CD4-positive, alpha-beta T cell treated with Interleukin-4 for 1 hour (primary cell): ENCODE measurements at regions not wholly inside any gene's neighbourhood (a gene's known extent, or its start where the extent isn't known, plus 50 kb on each side); places are given as distances from the start of the nearest gene placed in this dataset.

ENCODE experiments used
- DNase-seq, 2 donors: peaks; one replicate each; pipeline ENCODE4 v3.0.0-alpha.2; 2020 to 2022

DNA sequence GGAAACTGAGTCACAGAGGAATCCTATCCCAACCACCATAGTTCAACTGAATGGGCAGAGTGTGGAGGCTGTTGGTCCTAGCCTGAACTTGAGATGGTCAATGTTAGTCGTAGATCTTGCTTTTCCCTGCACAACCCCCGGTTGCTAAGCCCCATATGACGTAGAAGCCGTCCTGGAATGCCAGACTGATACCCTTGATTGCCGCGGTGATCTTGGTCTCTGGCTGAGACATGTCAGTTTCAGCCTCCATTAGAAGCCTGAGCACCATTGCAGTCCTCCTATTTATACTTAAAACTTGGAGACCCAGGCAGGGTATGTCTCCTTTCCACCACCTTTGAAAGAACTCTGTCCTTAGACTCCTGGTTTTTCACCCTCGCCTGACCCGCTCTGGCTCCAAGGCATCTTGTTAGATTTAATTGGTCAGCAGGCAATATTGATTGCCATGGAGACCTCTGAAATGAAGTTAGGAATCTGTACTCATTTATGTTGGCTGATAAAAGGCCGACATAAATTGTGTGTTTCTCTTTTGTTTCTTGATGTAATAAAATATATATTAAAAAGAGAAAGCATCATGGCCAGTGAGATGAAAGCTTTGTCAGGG, 53.4 kb downstream of the RPLP1 start:
- no peak for DNase-seq

DNA sequence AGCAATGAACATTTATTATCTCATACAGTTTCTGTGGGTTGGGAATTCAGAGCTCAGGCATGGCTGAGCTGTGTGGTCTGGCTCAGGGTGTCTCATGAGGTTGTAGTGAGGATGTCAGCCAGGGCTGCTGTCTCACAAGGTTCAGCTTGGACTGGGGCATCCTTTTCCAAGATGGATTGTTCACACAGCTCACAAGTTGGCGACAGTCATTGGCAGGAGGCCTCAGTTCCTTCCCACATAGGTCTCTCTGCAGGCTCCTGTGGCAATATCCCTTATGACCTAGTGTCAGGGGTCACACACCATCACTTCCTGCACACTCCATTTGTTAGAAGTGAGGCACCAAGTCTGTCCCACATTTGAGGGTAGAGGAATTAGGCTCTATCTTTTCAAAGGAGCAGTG, 56.0 kb downstream of the RPLP1 start:
- DNase-seq = no peak

DNA sequence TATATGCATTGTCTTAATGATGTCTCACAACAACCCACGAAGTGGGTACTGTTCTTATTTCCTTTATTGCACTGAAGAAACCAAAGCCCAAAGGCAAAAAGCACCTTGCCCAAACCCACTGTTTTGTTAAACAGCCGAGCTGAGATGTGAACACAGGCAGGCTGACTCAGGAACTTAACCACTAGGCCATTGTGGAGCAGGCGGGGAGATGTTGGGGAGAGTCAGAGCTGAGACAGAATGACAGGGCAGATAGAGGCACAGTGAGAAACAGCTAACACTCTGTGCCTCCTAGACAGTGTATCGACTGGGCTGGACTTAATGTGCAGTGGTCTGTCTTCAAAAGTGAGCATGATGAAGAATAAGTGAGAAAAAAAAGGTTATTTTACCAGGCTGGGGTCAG, 56.5 kb downstream of the RPLP1 start:
- DNase-seq = no peak

DNA sequence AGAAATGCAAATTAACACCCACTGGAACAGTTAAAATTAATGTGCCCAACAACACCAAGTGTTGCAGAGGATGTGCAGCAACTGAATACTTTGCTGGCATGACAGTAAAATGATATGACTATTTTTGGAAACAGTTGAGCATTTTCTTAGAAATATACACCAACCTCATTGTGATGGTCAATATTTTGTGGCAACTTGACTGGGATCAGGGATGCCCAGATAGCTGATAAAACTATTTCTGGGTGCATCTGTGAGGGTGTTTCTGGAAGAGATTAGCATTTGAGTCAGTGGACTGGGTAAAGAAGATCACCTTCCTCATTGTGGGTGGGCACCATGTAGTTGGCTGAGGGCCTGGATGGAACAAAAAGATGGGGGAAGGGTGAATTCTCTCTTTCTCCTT, 57.9 kb downstream of the RPLP1 start:
- no peak for DNase-seq

DNA sequence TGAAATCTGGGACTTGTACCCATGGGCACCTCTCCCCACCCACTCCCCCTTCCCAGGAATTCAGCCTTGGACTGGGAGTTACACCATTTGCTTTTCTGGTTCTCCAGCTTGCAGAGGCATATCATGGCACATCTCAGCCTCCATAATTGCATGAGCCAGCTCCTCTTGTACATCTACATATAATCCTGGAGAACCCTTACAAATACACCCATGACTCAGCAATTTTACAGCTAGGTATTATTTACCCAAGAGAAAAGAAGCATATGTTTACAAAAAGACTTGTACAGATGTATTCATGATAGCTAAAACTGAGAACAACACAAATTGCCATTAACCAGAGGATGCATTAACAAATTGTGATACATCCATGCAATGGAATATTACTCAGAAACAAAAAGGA, 58.4 kb downstream of the RPLP1 start:
- no peak for DNase-seq

DNA sequence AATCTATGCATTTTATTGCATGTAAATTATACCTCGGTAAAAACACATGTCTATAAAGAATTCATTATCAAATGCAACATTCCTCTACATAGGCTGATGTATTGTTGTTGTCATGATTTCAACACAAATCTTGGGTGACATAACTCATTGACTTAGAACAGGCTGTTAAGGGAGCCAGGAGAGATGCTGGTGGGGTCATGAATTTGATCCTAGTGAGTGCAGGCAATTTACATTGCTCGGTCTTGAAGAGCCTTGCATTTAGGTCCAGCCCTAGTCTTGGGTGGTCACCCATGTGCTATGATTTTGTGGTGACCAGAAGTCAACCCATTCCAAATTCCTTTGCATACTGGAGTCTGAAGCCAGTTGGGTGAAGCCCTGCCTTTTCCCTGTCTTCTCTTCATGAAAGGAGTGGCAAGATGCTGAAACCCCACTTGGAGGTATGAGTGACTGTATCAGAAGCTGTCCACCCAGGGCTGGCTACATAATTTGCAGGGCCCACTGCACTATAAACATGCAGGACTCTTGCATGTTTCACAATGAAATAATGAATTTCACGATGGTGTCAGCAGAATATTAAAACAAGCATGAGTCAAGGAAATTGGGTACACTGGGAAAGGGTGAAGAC, 59.2 kb downstream of the RPLP1 start:
- DNase-seq = no peak

DNA sequence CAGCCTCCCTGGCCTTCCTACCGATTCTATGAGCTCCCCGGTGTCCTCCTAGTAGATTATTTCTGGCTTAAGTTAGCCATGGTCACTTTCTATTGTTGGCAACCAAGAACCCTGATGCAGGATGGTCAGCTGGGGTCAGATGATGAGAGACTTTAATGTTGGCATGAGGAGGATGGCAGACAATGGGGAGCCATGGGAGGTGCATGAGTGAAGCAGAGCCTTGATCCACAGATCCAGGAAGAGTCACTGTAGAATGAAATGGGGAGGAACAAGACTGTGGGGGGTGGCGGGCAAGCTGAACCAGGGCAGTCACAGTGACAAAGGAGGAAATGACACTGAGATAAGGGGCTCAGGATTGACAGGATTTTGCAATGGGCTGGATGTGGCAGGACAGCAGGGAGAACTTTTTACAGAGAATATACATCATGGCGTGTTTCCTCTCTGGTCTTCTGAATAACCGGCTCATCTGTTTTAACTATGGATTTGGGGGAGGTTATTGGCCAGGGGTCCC, 60.9 kb downstream of the RPLP1 start:
- DNase-seq = no peak

DNA sequence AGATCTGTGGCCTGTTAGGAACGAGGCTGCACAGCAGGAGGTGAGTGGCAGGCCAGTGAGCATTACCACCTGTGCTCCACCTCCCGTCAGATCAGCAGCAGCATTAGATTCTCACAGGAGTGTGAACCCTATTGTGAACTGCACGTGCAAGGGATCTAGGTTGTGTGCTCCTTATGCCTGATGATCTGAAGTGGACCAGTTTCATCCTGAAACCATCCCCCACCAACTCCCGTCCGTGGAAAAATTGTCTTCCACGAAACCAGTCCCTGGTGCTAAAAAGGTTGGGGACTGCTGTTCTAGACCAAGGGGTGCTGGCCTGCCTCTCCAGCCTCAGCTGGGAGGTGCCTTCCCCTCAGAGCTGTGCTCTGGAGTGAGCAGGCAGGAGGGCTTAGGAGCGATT, 61.4 kb downstream of the RPLP1 start:
- DNase-seq = no peak

DNA sequence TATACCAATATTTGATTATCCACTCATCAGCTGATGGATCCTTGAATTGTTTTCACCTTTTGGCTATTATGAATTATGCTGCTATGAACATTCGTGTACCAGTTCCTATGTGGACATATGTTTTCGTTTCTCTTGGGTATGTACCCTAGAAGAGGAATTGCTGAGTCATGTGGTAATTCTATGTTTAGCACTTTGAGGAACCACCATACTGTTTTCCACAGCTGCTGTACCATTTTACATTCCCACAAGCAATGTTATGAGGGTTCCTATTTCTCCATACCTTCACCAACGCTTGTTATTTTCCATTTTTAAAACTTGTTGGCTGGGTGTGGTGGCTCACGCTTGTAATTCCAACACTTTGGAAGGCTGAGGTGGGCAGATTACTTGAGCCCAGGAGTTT, 62.9 kb downstream of the RPLP1 start:
- DNase-seq = no peak

DNA sequence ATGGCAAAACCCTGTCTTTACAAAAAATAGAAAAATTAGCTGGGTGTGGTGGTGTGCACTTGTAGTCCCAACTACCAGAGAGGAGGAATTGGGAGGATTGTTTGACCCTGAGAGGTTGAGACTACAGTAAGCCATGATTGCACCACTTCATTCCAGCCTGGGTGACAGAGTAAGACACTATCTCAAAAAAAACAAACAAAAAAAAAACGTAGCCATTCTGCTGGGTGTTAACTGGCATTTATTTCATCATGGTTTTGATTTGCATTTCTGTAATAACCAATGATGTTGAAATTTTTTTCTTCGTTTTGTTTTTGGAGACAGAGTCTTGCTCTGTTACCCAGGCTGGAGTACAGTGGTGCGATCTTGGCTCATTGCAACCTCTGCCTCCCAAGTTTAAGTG, 63.3 kb downstream of the RPLP1 start:
- DNase-seq = no peak

DNA sequence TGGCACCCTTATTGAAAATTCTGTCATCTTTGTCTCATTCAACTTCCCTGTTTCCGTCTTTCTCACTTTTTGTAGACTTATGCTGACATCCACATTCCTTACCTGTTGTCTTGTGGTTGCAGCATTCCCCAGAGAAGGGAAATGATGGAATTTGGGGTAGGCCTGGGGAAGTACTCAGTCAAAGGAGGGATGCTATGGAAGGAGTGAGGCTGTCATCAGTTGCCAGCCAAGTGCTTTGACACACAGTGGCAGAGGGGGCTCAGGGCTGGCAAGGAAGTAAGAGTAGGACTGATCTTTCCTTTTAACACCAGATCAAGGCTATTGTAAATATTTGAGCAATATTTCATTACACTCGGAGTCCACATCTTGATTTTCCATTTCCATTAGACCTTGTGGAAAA, 64.4 kb downstream of the RPLP1 start:
- no peak for DNase-seq

DNA sequence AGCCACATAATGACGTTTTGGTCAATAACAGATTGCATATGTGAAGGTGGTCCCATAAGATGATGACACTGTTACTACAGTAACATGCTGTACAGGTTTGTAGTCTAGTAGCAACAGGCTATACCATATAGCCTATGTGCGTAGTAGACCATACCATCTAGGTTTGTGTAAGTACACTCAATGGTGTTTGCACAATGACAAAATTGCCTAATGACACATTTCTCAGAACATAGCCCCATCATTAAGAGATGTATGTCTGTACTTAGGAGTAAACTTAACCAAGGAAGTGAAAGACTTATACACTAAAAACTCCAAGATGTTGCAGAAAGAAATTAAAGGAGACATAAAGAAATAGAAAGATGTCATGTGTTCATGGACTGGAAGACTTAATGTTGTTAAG, 66.2 kb downstream of the RPLP1 start:
- no peak for DNase-seq

DNA sequence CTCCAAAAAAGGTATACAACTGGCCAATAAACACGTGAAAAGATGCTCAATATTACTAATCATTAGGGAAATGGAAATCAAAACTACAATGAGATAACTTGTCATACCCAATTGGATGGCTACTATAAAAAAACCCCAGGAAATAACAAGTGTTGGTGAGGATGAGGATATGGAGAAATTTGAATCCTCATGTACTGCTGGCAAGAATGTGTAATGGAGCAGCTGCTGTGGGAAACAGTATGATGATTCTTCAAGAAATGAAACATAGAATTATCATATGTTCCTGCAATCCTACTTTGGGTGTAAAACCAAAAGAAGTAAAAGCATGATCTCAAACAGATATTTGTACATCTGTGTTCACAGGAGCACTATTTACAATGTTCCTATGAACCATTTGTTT, 67.4 kb downstream of the RPLP1 start:
- no peak for DNase-seq

DNA sequence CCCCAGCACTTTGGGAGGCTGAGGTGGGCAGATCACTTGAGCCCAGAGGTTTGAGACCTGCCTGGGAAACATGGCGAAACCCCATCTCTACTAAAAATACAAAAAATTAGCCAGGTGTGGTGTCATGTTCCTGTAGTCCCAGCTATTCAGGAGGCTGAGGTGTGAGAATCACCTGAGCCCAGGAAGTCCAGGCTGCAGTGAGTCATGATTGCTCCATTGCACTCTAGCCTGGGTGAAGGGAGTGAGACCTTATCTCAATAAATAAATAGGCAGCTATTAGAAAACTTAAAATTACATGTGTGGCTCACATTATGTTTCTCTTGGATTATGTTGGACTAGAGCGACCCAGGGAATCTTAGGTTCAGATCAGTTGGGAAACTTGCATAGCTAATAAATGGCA, 69.7 kb downstream of the RPLP1 start:
- no peak for DNase-seq

DNA sequence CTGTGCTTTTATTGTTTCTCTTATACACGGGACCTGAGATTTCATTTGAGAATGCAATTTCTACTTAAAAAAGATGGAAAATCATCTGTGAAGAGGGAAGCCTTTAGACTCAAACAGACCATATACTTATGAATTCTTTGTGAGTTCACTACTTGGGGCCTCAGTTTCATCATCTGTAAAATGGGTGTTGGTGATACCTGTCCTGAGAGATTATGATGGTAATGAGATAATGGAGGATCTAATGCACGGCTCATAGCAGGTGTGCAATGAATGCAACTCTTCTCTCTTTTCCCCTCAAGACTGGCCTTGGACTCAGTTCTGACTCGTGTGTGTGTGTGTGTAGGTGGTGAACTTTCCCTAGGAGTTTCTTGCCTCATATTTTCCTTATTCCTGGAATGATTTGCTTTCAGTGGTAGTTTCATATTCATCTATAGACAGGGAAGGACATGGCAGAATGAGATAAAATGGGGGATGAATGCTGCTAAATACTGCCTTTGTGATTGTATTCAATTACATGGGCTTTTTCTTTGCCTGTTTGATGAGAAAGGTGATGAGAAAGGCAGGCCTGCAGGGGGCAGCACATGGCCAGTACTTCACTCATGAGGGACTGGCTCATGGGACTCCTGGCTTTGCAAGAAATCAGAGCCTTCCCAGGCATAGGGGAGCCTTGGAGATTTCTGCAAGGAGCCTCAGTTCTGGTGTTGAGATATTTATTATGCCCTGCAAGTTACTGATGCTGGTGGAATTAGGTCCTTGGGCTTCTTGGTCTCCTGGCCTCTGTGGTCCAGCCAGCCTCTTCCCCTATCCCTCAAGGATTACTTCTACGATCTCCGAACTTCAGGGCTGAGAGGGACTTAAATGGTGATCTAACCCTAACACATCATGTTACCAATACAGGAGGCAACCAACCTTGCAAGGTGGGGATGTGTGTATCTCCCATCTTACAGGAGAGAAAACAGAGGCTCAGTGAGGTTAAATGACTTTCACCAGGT, 70.7 kb downstream of the RPLP1 start:
- DNase-seq = peak; percentile 55 to 57

DNA sequence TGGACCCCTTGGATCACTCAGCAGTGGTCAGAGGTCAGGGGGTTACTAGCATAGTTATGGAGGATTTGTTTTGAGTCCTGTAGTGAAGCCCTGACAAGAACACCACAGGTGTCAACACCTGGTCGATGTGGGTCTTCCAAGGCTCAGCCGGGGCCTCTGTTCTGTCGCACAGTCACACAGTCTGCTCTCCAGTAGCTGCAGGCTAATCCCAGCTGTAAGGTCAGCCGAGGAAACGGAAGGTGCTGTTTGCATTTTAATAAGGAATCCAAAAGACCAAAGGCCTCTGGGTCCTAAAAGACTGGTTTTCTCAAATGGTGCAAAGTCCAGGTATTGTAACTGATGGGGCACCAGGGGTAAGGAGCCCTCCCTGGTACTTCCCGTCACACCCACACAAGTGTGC, 71.7 kb downstream of the RPLP1 start:
- DNase-seq = no peak

DNA sequence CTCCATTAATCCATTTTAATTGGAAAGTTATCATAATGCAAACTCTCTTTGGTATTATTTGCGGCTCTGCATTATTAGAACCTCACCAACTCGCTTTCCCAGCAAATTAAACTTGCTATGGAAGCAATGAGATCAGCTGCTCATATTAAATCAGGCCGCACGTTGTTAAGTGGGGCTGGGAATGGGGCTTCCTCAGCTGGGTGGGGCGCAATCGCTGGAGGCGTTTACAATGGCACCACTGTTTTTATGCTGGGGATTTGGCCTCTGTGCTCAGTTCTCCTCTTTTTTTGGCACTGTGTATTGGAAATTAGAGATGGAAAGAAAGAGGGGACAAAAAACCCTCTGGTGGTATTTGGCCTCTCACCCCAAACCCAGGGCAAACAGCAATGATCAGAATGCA, 72.2 kb downstream of the RPLP1 start:
- no peak for DNase-seq

DNA sequence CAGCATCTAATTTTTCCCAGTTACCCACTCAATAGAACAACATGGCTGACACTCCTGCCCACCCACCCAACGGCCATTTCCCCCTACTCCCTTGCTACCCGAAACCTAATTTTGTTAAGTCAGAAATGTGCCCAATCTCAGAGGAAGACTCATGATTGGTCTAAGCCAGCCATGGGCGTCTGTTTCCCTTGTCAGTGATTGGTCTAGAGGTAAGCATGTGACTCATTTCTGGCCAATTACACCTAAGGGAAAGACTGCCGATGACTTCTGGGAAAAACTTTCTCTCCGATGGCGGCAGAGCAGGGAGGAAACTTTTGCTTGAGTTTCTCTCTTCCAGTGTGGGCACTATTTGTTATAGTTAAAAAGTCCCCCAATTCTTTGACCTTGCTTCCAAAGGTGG, 72.9 kb downstream of the RPLP1 start:
- DNase-seq = no peak

DNA sequence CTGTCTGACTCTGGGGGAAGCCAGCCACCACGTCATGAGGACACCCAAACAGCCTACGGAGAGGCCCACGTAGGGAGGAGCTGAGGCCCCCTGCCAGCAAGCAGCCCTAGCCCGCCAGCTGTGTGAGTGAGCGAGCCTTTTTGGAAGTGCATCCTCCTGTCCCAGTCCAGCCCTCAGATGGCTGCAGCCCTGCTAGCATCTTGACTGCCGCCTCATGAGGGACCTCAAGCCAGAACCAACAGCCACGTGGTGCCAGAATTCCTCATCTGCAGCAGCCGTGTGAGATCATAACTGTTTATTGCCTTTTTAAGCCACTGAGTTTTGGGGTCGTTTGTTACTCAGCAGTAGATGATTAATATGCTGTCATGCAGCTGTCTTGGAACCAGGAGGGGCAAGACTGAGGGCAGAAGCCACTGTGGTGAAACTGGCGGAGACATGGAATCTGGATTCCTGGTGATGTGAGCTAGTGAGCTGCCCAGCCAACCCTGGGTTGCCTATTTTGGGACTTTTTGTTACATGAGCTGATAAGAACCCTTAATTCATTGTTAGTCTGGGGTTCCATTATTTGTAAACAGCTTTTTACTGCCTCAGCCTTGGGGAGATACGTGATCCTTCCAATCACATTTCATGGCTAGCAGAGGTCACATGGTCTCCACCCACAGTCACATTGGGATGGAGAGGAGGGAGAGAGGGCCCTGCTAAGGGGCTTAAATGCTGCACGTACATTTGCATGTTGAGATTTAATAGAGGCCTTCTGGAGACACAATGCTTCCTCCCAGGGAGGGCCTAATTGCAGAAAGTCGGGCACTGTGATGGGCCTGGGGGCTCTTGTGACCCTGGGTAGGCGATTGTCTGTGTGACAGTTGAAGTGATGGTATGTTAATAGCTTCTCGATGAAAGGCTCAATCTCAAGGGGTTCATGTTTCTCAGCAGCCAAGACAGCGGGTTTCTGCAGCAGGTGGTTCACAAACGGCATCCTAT, 73.8 kb downstream of the RPLP1 start:
- no peak for DNase-seq

DNA sequence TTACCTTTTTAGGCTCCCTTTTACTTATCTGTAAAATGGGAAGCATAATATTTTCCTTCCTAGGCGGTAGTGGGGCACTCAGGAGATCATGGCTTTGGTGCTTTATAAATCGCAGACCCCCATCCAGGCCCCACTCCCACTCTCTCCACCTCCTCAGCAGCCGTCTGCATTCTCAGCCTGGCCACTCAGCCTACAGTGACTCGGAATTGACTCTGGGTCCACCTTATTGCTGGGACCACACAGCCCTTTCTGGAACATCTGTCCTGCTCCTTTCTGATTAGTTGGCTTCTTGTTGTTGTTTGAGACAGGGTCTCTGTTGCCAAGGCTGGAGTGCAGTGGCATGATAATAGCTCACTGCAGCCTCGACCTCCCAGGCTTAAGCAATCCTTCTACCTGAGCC, 76.5 kb downstream of the RPLP1 start:
- no peak for DNase-seq

DNA sequence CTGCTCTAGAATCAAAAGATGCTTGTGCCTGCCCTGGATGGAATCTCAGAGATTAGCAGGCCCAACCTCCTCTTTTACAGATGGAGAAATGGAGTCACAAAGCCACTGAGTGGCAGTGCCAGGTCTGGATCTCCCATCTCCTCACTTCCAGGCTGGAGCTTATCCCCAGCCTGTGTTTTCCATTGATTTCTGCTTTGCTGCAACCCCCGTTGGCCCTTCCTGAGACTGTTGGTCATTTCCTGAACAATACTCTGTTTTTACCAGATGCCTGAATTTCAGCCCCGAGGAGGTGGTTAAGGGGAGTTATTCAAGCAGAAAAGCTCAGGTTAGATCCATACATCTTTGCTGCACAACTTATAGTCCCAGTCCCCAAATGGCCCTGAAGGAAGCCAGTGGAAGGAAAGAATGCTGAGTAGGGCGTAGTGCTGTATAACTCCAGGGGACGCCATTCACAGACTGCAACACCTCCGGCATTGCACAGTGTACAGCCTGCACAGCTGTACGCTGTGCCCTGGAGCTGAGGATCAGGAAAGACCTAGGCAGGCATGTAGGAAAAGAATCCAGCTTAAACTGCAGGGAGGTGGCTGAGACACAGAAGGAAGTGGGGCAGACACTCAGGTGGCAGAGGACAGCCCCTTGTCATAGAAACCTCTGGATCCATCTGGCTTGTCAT, 77.5 kb downstream of the RPLP1 start:
- no peak for DNase-seq
